ENCODE measurements at regions not wholly inside any gene's neighbourhood (a gene's known extent, or its start where the extent isn't known, plus 50 kb on each side); places are given as distances from the start of the nearest gene placed in this dataset.

DNA sequence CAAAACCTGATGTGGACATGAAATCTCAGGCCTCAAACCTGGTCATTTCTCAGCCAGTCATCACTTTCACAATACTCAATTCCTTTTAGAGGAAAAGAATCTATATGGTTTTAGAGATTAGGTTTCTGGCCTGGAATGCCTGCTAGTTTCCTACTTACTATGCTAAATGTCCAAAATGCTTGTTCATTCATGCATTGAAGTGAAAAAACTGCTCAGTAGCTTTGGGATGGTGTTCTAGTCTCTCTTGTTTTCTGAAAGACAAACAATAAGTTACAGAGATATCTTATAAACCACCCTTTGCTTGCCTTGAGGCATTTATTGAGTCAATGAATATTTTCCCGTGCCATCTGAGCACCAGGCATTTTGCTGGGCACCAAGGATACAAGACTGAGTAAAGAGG is 1146.5 kb upstream of the GOT2 start (continued):
- TF ChIP-seq, protein P1, sequence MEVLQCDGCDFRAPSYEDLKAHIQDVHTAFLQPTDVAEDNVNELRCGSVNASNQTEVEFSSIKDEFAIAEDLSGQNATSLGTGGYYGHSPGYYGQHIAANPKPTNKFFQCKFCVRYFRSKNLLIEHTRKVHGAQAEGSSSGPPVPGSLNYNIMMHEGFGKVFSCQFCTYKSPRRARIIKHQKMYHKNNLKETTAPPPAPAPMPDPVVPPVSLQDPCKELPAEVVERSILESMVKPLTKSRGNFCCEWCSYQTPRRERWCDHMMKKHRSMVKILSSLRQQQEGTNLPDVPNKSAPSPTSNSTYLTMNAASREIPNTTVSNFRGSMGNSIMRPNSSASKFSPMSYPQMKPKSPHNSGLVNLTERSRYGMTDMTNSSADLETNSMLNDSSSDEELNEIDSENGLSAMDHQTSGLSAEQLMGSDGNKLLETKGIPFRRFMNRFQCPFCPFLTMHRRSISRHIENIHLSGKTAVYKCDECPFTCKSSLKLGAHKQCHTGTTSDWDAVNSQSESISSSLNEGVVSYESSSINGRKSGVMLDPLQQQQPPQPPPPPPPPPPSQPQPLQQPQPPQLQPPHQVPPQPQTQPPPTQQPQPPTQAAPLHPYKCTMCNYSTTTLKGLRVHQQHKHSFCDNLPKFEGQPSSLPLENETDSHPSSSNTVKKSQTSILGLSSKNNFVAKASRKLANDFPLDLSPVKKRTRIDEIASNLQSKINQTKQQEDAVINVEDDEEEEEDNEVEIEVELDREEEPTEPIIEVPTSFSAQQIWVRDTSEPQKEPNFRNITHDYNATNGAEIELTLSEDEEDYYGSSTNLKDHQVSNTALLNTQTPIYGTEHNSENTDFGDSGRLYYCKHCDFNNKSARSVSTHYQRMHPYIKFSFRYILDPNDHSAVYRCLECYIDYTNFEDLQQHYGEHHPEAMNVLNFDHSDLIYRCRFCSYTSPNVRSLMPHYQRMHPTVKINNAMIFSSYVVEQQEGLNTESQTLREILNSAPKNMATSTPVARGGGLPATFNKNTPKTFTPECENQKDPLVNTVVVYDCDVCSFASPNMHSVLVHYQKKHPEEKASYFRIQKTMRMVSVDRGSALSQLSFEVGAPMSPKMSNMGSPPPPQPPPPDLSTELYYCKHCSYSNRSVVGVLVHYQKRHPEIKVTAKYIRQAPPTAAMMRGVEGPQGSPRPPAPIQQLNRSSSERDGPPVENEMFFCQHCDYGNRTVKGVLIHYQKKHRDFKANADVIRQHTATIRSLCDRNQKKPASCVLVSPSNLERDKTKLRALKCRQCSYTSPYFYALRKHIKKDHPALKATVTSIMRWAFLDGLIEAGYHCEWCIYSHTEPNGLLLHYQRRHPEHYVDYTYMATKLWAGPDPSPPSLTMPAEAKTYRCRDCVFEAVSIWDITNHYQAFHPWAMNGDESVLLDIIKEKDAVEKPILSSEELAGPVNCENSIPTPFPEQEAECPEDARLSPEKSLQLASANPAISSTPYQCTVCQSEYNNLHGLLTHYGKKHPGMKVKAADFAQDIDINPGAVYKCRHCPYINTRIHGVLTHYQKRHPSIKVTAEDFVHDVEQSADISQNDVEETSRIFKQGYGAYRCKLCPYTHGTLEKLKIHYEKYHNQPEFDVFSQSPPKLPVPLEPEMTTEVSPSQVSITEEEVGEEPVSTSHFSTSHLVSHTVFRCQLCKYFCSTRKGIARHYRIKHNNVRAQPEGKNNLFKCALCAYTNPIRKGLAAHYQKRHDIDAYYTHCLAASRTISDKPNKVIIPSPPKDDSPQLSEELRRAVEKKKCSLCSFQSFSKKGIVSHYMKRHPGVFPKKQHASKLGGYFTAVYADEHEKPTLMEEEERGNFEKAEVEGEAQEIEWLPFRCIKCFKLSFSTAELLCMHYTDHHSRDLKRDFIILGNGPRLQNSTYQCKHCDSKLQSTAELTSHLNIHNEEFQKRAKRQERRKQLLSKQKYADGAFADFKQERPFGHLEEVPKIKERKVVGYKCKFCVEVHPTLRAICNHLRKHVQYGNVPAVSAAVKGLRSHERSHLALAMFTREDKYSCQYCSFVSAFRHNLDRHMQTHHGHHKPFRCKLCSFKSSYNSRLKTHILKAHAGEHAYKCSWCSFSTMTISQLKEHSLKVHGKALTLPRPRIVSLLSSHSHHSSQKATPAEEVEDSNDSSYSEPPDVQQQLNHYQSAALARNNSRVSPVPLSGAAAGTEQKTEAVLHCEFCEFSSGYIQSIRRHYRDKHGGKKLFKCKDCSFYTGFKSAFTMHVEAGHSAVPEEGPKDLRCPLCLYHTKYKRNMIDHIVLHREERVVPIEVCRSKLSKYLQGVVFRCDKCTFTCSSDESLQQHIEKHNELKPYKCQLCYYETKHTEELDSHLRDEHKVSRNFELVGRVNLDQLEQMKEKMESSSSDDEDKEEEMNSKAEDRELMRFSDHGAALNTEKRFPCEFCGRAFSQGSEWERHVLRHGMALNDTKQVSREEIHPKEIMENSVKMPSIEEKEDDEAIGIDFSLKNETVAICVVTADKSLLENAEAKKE (CRISPR knock-in tag; IDR thresholded peaks at IDR 0.05): no peak
- TF ChIP-seq, protein P2, sequence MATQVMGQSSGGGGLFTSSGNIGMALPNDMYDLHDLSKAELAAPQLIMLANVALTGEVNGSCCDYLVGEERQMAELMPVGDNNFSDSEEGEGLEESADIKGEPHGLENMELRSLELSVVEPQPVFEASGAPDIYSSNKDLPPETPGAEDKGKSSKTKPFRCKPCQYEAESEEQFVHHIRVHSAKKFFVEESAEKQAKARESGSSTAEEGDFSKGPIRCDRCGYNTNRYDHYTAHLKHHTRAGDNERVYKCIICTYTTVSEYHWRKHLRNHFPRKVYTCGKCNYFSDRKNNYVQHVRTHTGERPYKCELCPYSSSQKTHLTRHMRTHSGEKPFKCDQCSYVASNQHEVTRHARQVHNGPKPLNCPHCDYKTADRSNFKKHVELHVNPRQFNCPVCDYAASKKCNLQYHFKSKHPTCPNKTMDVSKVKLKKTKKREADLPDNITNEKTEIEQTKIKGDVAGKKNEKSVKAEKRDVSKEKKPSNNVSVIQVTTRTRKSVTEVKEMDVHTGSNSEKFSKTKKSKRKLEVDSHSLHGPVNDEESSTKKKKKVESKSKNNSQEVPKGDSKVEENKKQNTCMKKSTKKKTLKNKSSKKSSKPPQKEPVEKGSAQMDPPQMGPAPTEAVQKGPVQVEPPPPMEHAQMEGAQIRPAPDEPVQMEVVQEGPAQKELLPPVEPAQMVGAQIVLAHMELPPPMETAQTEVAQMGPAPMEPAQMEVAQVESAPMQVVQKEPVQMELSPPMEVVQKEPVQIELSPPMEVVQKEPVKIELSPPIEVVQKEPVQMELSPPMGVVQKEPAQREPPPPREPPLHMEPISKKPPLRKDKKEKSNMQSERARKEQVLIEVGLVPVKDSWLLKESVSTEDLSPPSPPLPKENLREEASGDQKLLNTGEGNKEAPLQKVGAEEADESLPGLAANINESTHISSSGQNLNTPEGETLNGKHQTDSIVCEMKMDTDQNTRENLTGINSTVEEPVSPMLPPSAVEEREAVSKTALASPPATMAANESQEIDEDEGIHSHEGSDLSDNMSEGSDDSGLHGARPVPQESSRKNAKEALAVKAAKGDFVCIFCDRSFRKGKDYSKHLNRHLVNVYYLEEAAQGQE (IDR thresholded peaks at IDR 0.05; ENCODE audit: unreplicated experiment): no peak
- TF ChIP-seq JUNB (IDR thresholded peaks at IDR 0.05; ENCODE audit: unreplicated experiment): no peak
- TF ChIP-seq, protein P3, sequence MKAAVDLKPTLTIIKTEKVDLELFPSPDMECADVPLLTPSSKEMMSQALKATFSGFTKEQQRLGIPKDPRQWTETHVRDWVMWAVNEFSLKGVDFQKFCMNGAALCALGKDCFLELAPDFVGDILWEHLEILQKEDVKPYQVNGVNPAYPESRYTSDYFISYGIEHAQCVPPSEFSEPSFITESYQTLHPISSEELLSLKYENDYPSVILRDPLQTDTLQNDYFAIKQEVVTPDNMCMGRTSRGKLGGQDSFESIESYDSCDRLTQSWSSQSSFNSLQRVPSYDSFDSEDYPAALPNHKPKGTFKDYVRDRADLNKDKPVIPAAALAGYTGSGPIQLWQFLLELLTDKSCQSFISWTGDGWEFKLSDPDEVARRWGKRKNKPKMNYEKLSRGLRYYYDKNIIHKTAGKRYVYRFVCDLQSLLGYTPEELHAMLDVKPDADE (IDR thresholded peaks at IDR 0.05): no peak
- TF ChIP-seq, protein P4, sequence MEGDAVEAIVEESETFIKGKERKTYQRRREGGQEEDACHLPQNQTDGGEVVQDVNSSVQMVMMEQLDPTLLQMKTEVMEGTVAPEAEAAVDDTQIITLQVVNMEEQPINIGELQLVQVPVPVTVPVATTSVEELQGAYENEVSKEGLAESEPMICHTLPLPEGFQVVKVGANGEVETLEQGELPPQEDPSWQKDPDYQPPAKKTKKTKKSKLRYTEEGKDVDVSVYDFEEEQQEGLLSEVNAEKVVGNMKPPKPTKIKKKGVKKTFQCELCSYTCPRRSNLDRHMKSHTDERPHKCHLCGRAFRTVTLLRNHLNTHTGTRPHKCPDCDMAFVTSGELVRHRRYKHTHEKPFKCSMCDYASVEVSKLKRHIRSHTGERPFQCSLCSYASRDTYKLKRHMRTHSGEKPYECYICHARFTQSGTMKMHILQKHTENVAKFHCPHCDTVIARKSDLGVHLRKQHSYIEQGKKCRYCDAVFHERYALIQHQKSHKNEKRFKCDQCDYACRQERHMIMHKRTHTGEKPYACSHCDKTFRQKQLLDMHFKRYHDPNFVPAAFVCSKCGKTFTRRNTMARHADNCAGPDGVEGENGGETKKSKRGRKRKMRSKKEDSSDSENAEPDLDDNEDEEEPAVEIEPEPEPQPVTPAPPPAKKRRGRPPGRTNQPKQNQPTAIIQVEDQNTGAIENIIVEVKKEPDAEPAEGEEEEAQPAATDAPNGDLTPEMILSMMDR (conservative IDR thresholded peaks at IDR 0.05; ENCODE audit: low read depth in 2 of 2): no peak
